Medulla oblongata (tissue), 1 donor: ENCODE measurements at regions not wholly inside any gene's neighbourhood (a gene's known extent, or its start where the extent isn't known, plus 50 kb on each side); places are given as distances from the start of the nearest gene placed in this dataset.
A peak's percentile ranks its signal among the peaks of the same experiment; 100 is the strongest.

ENCODE experiments used
- DNase-seq: peaks from one replicate; pipeline ENCODE4 v3.0.0-alpha.2; 2015; ENCODE audit errors: extremely low spot score

GRCh38 chr12:76219806-76220205, 128.4 kb downstream of the BBS10 start:
- no peak for DNase-seq

GRCh38 chr12:76216585-76217472, 131.4 kb downstream of the BBS10 start:
- peak; percentile 6 for DNase-seq

GRCh38 chr12:76208129-76208528, 123.6 kb upstream of the NAP1L1 start:
- no peak for DNase-seq

- no peak for DNase-seq
Observed at GRCh38 chr12:76206677-76207072, 122.2 kb upstream of the NAP1L1 start.

GRCh38 chr12:76206039-76206676, 121.7 kb upstream of the NAP1L1 start:
- no peak for DNase-seq

GRCh38 chr12:76202621-76203020, 118.1 kb upstream of the NAP1L1 start:
- no peak for DNase-seq

- no peak for DNase-seq
Observed at GRCh38 chr12:76201758-76202157, 117.3 kb upstream of the NAP1L1 start.

- DNase-seq, result no peak
Observed at GRCh38 chr12:76201316-76201715, 116.8 kb upstream of the NAP1L1 start.

GRCh38 chr12:76199808-76200207, 115.3 kb upstream of the NAP1L1 start:
- no peak for DNase-seq

- DNase-seq, result no peak
Observed at GRCh38 chr12:76198839-76199238, 114.4 kb upstream of the NAP1L1 start.

GRCh38 chr12:76197283-76197682, 112.8 kb upstream of the NAP1L1 start:
- no peak for DNase-seq

- DNase-seq, result no peak
Observed at GRCh38 chr12:76195920-76196319, 111.4 kb upstream of the NAP1L1 start.

- DNase-seq, result no peak
Observed at GRCh38 chr12:76194724-76195123, 110.2 kb upstream of the NAP1L1 start.

GRCh38 chr12:76193961-76194360, 109.5 kb upstream of the NAP1L1 start:
- no peak for DNase-seq

- DNase-seq, result no peak
Observed at GRCh38 chr12:76192416-76192815, 107.9 kb upstream of the NAP1L1 start.

GRCh38 chr12:76190299-76190698, 105.8 kb upstream of the NAP1L1 start:
- no peak for DNase-seq

GRCh38 chr12:76189851-76190250, 105.4 kb upstream of the NAP1L1 start:
- DNase-seq, result no peak

- no peak for DNase-seq
Observed at GRCh38 chr12:76187177-76187576, 102.7 kb upstream of the NAP1L1 start.

- no peak for DNase-seq
Observed at GRCh38 chr12:76186131-76186906, 101.8 kb upstream of the NAP1L1 start.

GRCh38 chr12:76183459-76184186, 99.1 kb upstream of the NAP1L1 start:
- no peak for DNase-seq

- DNase-seq, result no peak
Observed at GRCh38 chr12:76180401-76181277, 96.2 kb upstream of the NAP1L1 start.
